Testis (tissue), 2 donors: ENCODE measurements at regions not wholly inside any gene's neighbourhood (a gene's known extent, or its start where the extent isn't known, plus 50 kb on each side); places are given as distances from the start of the nearest gene placed in this dataset.

ENCODE experiments used
- CTCF ChIP-seq, 3 experiments: fragments of 450-650 bp in 2 of 3; fragments of 200-600 bp in 1 of 3; sonication (generic) in 1 of 3; IDR thresholded peaks; one replicate each; pipeline ENCODE4 v1.5.1; 2016 to 2019; ENCODE audit warnings: antibody characterized with exemption in 3 of 3, mild to moderate bottlenecking in 2 of 3, moderate library complexity in 1 of 3
- POLR2A ChIP-seq: fragments of 450-650 bp; IDR thresholded peaks from one replicate; pipeline ENCODE4 v1.6.1; 2017; ENCODE audit warnings: antibody characterized with exemption, mild to moderate bottlenecking, moderate library complexity

- TF ChIP-seq POLR2A, result no peak
- TF ChIP-seq CTCF (IDR thresholded peaks at IDR 0.05), result no peak
Observed at GRCh38 chrX:100478714-100479306, 68.7 kb upstream of the PCDH19 start.
